ENCODE measurements at regions not wholly inside any gene's neighbourhood (a gene's known extent, or its start where the extent isn't known, plus 50 kb on each side); places are given as distances from the start of the nearest gene placed in this dataset.

DNA sequence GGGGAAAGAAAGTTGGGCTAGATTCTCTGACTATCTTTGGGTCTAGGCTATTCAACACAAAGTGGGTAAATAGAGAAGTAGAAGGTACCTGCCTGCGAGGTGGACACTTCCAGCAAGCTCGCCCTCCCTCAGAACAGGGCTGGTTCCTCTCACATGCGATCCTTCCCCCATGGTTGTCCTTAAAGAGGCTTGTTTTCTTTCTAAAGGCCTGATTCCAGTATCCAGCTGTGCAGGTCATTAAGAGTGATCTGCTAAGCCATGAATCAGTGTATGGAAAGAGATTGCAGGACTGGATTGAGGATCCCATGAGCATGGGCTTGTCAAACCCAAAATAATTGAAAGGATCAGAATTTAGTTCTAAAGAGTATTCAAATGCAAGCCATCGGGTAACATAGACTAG, 189.0 kb downstream of the URB2 start:
- H3K4me3 ChIP-seq (ENCODE audit: low read length) = no peak overlapping the region
- TF ChIP-seq, protein P1, sequence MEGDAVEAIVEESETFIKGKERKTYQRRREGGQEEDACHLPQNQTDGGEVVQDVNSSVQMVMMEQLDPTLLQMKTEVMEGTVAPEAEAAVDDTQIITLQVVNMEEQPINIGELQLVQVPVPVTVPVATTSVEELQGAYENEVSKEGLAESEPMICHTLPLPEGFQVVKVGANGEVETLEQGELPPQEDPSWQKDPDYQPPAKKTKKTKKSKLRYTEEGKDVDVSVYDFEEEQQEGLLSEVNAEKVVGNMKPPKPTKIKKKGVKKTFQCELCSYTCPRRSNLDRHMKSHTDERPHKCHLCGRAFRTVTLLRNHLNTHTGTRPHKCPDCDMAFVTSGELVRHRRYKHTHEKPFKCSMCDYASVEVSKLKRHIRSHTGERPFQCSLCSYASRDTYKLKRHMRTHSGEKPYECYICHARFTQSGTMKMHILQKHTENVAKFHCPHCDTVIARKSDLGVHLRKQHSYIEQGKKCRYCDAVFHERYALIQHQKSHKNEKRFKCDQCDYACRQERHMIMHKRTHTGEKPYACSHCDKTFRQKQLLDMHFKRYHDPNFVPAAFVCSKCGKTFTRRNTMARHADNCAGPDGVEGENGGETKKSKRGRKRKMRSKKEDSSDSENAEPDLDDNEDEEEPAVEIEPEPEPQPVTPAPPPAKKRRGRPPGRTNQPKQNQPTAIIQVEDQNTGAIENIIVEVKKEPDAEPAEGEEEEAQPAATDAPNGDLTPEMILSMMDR (conservative IDR thresholded peaks at IDR 0.05; ENCODE audit: low read depth, low read length) = no peak
- no peak for DNase-seq (ENCODE audit: low read depth)

DNA sequence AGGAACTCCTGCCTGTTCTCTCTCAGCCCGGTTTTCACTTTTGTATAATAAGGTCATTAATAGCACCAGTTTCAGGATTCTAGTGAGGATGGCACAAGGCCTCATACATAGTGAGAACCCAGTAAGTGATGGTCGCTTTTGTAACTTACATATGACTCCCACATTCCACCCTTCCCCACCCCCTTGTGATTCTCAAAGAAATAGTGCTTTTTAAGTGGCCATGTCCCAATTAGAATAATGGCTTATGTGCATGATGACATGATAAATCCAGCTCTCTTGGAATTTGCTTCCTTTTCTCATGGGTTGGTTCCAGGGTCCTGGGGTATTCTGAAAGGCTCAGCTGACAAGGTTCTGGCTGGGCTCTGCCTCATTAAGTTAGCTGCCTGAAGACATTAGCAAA, 189.9 kb downstream of the URB2 start:
- H3K4me3 ChIP-seq (ENCODE audit: low read length) = no peak overlapping the region
- TF ChIP-seq, protein P1 (conservative IDR thresholded peaks at IDR 0.05; ENCODE audit: low read depth, low read length) = no peak
- no peak for DNase-seq (ENCODE audit: low read depth)

DNA sequence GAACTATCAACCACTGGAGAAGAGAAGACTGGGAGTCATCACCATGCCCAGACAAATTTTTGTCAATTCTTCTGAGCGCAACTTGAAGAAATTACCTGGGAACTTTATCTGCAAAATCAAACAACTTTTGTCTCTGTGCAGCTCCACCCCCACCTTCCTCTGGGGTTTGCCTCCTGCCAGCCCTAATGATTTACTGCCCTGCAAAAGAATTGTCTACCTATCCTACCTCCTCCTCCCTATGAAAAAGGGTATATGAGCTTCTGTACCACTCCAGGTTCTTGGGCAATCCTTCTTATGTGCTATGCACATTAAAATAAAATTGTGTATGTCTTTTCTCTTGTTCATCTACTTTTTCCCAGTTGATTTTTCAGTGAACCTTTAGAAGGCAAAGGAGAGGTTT, 191.9 kb downstream of the URB2 start:
- TF ChIP-seq, protein P1 (conservative IDR thresholded peaks at IDR 0.05; ENCODE audit: low read depth, low read length) = no peak
- H3K4me3 ChIP-seq (ENCODE audit: low read length) = no peak overlapping the region
- DNase-seq (ENCODE audit: low read depth) = no peak

DNA sequence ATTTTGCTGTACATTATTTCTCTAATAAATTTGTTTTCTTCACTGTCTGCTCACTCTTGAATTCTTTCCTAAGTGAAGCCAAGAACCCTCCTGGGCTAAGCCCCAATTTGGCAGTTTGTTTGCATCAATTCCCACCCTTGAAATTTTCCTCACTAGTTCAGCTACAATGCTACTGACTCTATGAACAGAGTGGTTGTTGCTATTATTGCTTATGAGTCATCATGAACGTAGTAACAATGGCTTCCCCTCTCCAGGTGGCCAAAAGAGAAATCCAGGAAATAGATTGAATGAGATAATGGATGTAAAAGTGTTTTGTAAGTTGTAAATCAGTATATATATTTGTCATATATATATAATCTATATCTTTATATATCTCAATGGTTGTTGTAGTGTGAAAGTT, 193.0 kb downstream of the URB2 start:
- TF ChIP-seq, protein P1 (conservative IDR thresholded peaks at IDR 0.05; ENCODE audit: low read depth, low read length) = no peak
- no peak for DNase-seq (ENCODE audit: low read depth)
- no peak overlapping the region for H3K4me3 ChIP-seq (ENCODE audit: low read length)

DNA sequence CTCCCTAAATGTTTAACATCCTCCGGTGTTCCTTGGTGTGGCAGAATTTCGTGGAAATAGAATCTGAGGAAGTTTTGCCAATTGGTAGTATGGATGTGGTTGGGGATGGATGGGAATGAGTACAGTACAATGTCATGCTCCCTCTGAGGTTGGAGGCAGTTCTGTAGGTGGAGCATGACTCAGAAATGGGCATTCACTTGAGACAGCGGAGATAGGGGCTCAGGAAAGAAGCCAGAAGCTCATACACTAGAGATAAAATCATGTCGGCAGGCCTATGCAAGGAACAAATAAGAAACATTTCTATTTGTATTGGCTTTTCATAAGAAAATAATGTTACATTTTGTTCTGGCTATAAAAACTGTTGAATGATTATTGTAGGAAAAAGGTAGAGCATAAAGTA, 196.0 kb downstream of the URB2 start:
- TF ChIP-seq, protein P1 (conservative IDR thresholded peaks at IDR 0.05; ENCODE audit: low read depth, low read length) = no peak
- H3K4me3 ChIP-seq (ENCODE audit: low read length) = no peak overlapping the region
- DNase-seq (ENCODE audit: low read depth) = no peak

DNA sequence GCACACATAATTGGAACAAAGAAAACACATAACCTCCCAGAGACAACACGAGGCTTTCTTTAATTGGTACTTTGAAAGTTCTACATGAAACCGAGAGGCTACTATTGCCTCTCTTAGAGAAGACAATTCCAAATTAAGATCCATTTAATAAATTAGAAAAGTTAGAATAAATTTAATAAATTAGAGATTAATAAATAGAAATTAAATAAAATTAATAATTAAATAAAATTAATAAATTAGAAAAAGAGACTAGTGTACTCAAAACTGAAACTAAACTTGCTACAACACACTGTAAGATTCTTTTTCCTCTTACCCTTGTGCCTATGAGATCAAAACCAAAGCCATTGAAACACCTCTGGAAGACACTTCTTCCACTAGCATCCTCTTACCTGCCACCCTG, 199.0 kb downstream of the URB2 start:
- TF ChIP-seq, protein P1 (conservative IDR thresholded peaks at IDR 0.05; ENCODE audit: low read depth, low read length) = no peak
- no peak for DNase-seq (ENCODE audit: low read depth)
- no peak overlapping the region for H3K4me3 ChIP-seq (ENCODE audit: low read length)

DNA sequence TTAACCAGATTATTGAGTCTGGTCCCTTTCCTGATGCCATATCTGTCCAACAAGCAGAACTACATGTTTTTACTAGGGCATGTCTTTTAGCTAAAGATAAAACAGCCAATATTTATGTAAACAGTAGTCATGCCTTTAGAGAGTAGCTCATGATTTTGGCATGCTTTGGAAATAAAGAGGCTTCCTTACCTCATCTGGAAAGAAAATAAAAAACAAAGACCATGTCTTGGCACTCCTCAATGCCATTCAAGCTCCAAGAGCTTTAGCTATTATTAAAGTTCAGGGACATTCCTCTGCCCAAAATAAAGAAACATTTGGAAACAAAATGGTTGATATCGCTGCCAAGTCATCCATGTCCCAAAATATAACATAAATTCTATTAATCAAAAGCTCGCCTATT, 202.4 kb downstream of the URB2 start:
- H3K4me3 ChIP-seq (ENCODE audit: low read length) = no peak overlapping the region

More for the DNA sequence above, 202.4 kb downstream of the URB2 start:
- TF ChIP-seq, protein P1 (conservative IDR thresholded peaks at IDR 0.05; ENCODE audit: low read depth, low read length) = no peak
- DNase-seq (ENCODE audit: low read depth) = no peak
